ENCODE measurements at regions not wholly inside any gene's neighbourhood (a gene's known extent, or its start where the extent isn't known, plus 50 kb on each side); places are given as distances from the start of the nearest gene placed in this dataset.
"Not testable (repeated sequence)": the region's sequence is repeated elsewhere in the genome, so short reads cannot be mapped to it uniquely, and the experiment has no call there.

GRCh38 chr14:19346636-19347035 is 87.5 kb downstream of the POTEG start:
- not testable (repeated sequence) for TF ChIP-seq ZNF274 (IDR thresholded peaks at IDR 0.05; ENCODE audit: low read depth, low read length); SUZ12 (IDR thresholded peaks at IDR 0.05; ENCODE audit: extremely low read depth, insufficient read depth, insufficient read length); YY1 (IDR thresholded peaks at IDR 0.05; ENCODE audit: insufficient read depth, insufficient read length)
